Suppressor macrophage treated with lipopolysaccharide for 1 hour (primary cell): ENCODE measurements at regions not wholly inside any gene's neighbourhood (a gene's known extent, or its start where the extent isn't known, plus 50 kb on each side); places are given as distances from the start of the nearest gene placed in this dataset.

Experiments
- DNase-seq, 3 donors: peaks; one replicate each; pipeline ENCODE4 v3.0.0-alpha.2; 2020 to 2022

DNA sequence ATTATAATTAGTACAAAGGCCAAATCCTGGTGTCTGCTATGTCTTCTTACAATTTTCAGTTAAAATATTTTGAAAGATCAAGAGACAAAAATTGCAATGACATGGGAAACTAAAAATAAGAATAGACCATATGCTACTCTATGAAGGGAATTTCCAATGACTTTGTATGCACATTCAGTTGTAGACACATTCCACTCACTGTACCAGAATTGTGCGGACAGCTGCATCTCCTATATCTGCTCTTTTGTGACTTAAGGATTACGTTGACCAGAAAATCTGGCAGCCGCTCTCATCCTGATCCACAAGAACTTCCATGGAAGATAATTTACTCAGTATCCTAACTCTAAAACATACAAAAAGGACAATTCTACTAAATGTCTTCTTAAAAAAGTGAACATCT lies 493.9 kb upstream of the KCNMB2 start:
- DNase-seq, result no peak

- DNase-seq, result no peak
Measured at GRCh38 chr3:178043084-178043483, 493.2 kb upstream of the KCNMB2 start.

GRCh38 chr3:178044320-178044719 lies 491.9 kb upstream of the KCNMB2 start:
- no peak for DNase-seq

DNA sequence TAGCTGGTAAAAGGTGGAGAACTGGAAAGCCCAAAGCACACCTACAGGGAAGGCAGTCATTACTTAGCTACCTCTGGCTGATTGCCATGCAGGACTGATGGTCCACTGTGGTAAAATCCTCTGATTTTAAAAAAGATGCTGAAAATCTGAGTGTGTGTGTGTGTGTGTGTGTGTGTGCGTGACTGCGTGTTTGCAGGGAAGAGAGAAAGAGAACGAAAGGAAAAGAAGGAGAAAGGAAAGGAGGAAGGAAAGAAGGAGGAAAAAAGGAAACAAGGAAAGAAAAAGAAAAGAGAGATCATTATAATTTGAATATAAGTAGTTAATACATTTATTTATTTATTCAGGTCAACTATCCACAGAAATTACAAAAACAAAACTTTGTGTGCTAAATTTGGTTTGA lies 488.7 kb upstream of the KCNMB2 start:
- no peak for DNase-seq

GRCh38 chr3:178048768-178049167 lies 487.5 kb upstream of the KCNMB2 start:
- DNase-seq, result no peak

DNA sequence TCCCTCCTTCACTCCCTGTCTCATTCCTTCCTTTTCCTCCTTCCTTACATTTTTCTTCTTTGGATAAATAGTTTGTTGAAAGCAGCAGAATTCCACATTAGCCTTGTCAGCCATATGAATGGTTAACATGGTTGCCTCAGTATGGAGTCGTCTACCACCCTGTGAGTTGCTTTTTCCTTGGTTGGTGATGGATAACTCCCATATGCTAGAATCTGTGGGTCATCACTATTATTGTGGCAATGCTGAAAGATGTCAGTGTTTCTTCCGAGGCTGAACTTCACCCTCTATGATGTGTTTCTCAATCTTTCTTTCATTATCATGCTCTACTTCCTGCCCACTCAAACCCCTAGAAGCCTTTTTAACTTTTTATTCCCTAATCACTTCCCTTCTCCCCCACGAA lies 481.8 kb upstream of the KCNMB2 start:
- DNase-seq, result no peak

GRCh38 chr3:178055939-178056338 lies 480.3 kb upstream of the KCNMB2 start:
- no peak for DNase-seq

GRCh38 chr3:178056868-178057267 lies 479.4 kb upstream of the KCNMB2 start:
- no peak for DNase-seq

DNA sequence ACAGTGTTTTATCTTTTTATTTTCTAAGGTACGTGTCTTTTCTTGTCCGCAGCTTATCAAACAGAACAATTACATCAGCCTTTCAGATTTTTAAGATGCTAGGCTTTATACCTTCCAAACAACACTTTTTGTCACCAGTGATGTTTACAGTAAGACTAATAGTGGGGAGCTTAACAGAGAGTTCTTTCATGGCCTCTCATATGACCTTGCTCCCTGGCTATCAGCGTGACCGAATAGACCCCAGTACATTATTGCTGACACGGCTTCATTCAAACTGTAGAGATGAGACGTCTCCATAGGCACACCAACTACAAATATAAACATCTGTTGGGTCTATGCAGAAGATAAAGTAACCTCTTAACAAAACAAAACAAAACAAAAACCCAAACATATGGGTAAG lies 477.6 kb upstream of the KCNMB2 start:
- DNase-seq, result no peak

- DNase-seq, result no peak
Measured at GRCh38 chr3:178059119-178059518, 477.1 kb upstream of the KCNMB2 start.

DNA sequence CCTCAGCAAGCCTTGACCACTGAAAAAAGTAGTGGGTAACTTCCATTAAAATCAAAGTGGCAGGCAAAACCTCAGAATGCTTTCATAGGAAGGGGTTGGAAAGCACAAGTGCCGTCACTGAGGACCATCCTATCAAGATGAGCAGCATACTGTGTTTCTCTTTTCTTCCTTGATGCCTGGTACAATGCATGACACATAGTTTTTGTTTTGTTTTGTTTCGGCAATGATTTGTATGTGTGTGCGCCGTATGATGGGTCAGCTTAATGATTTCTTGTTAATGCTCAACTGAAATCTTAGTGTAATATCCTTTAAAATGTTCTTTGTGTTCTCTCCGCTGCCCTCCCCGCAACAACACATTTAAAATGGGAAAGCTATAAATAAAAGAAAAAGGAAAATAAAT lies 476.4 kb upstream of the KCNMB2 start:
- no peak for DNase-seq

DNA sequence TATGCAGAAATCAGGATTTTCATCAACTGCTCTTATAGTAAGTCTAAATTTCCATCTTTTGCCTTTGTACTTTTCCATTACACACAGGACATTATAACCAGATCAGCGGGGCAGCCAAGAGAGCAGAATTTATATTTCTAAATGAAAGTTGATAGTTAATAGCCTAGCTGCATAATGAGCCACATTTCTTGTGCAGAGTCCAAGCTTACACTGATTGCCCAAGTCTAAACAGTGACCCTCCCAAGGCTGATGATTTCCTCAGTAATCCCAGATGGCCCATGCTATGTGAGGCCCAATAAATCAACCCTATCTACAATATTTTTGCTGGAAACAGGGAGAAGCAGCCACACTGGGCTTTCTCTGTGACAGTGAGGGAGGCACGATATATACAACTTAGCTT lies 475.8 kb upstream of the KCNMB2 start:
- no peak for DNase-seq

DNA sequence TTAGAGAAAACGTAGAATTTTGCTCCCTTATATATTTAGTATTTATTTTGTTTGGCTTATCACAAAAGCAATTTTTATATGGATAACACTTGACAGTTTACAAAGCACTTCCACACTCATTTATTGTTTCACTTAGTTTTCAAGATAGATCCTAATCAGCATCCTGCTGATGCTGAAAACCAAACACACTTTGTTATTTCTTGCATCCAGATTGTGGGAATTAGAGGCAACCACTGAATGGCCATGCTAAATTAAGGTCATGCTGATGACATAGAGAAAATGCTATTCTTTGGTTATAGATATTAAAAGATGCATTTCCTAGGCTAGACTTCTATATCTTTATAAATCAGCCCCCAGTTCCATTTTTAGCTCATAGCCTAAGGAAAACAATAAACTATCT lies 474.1 kb upstream of the KCNMB2 start:
- no peak for DNase-seq

DNA sequence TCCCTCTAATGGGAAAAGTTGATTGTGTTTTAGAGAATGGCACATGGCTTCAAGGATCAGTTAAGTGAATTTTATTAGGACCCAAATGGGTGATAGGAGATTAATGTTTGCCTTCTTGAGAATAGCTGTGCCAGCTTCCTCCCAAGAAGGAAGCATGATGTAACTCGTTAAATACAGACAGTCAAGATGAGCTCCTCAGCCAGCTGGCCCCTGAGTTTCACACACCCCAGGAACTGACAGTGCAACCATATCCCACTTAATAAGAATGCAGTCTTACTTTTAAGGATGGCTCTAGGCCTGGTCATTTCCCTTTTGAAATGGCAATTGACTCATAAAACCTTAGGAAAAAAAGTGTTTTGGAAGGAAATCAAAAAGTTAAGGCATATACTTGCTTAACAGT lies 472.8 kb upstream of the KCNMB2 start:
- DNase-seq, result peak in 2 of 3 donors; percentile 7 to 11

GRCh38 chr3:178067721-178068120 lies 468.5 kb upstream of the KCNMB2 start:
- no peak for DNase-seq

- no peak for DNase-seq
Measured at GRCh38 chr3:178072391-178073305, 463.6 kb upstream of the KCNMB2 start.

DNA sequence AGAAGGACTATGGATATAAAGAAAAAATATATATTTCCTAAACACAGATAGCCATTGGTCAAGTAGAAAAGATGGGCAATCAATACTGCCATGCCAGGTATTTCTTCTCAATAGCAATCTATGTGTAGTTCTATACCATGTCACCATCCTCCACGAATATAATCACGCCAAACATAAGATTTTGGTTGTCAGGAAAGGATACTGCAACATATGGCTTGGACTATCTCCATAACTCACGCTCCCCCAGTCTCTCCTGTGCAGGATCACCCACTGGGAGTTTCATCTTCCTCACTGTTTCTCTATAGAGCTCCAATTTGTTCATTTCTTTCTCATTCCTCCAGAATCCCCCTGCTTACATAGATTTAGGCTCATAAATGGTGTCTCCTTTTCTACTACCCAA lies 462.9 kb upstream of the KCNMB2 start:
- no peak for DNase-seq

- DNase-seq, result no peak
Measured at GRCh38 chr3:178075344-178075743, 460.9 kb upstream of the KCNMB2 start.

GRCh38 chr3:178078953-178079352 lies 457.3 kb upstream of the KCNMB2 start:
- no peak for DNase-seq

- no peak for DNase-seq
Measured at GRCh38 chr3:178079966-178080365, 456.3 kb upstream of the KCNMB2 start.

DNA sequence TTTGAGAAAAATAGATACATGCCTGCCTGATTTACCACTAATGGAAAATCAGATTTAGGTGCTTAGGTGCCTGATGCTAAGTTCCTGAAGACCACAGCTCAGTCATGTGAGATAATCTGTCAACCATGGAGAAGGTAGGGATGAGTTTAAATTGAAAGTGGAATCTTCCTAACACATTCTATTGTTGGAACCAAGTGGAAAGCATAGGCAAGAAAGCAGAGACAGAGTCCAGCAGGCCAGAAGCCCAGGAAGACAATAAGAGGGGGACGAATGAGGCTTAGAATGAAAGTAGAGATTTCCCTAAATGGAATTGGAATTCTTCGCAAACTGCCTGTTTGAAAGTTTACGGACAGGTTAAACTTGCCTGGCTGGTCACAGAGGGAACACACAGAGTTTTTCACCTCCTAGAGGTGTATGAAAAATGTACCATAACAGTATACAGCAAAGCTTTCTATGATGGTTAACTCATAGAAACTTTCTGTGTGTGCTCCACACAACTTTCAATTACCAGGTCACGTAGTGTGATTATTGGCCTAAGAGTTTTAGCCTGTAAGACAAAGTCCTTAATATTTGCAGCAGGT lies 453.8 kb upstream of the KCNMB2 start:
- no peak for DNase-seq

- DNase-seq, result peak in 1 of 3 donors; percentile 29
Measured at GRCh38 chr3:178083906-178084866, 452.1 kb upstream of the KCNMB2 start.
